ENCODE measurements at regions not wholly inside any gene's neighbourhood (a gene's known extent, or its start where the extent isn't known, plus 50 kb on each side); places are given as distances from the start of the nearest gene placed in this dataset.

Small RNAs in the stretch of these regions (small RNA-seq; reads per million reads assigned to genes)
- 0 to 2.3 (median 0) reads per million in 6 experiments for gene AC013262.1
- 0 reads per million in 6 experiments for gene AC138623.1
- gene RF00019 = 0 reads per million in 6 experiments
- 0 reads per million in 6 experiments for gene RN7SL201P
- gene RNA5SP99 = 0 to 4.3 (median 1.0) reads per million in 6 experiments
- 0 to 1.3 (median 0.17) reads per million in 6 experiments for gene RNU6-1312P
- gene RNU6-685P = 0 reads per million in 6 experiments
- 0 reads per million in 6 experiments for gene RPL37P10
